ENCODE measurements at regions not wholly inside any gene's neighbourhood (a gene's known extent, or its start where the extent isn't known, plus 50 kb on each side); places are given as distances from the start of the nearest gene placed in this dataset.
"Not testable (repeated sequence)": the region's sequence is repeated elsewhere in the genome, so short reads cannot be mapped to it uniquely, and the experiment has no call there.

- DNase-seq, result no peak
These were observed 226.7 kb upstream of the NPY start for GRCh38 chr7:24057243-24057642.

DNA sequence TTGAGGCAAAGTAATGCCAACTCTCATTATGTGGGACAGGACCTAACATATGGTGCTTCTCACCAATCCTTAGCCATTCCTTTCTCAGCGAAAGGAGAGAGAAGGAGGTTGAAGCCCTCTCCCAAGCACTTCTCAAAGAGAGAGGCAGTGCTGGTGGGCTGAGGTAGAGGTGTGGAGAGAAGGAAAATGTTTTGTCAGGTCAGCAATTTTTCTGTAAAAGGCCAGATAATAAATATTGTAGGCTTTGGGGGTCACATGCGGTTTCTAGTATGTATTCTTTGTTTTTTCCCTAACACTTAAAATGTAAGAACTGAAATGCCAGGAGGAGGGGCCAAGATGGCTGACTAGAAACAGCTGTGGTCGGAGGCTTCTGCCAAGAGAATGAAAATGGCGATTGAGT lies 225.0 kb upstream of the NPY start:
- DNase-seq, result no peak

DNA sequence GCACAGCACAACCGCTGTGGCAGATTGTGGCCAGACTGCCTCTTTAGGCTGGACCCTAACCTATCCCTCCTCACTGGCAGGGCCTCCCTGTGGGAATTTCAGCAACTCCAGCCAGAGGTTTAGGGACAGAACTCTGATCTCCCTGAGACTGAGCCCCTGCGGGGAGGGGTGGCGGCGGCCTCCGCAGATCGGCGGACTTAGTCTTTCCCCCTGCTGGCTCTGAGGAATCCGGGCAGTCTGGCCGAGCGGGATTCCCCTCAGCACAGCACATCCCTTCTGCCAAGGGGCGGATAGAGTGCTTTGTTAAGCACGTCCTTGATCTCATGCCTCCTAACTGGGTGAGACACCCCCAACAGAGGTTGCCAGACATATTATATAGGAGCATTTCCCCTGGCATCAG lies 224.2 kb upstream of the NPY start:
- no peak for DNase-seq

DNA sequence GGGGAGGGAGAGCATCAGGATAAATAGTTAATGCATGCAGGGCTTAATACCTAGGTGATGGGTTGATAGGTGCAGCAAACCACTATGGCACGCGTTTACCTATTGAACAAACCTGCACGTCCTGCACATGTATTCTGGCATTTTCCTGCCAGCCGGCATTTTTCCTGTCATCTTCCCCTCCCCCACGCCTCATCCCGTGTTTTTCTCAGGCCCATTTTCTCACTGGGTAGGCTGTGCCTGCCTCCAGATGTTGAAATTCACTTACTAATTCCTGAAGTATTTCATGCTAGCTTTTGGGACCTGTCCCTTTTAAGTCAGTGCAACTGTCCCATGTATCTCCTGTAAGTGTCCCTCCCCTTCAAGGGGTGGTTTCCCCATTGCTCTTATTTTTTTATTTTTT lies 220.3 kb upstream of the NPY start:
- no peak for DNase-seq

DNA sequence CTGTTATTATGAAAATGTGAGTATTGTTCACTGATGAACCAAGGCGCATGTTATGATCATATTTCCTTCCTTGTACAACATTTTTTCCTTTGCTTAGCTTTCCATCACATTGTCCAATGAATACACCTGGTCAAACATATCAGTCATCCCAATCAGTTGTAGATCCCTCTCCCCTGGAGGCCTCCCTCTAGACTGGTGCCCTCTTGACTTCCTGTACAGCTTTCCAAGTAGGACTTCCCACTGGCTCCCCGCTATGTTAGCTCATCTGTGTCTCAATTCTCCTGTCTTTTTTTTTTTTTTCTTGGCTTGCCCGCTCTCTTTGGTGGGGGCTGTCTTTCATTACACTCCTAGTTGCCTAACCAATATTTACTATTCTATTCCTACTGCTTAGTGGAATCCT lies 214.2 kb upstream of the NPY start:
- DNase-seq, result no peak

DNA sequence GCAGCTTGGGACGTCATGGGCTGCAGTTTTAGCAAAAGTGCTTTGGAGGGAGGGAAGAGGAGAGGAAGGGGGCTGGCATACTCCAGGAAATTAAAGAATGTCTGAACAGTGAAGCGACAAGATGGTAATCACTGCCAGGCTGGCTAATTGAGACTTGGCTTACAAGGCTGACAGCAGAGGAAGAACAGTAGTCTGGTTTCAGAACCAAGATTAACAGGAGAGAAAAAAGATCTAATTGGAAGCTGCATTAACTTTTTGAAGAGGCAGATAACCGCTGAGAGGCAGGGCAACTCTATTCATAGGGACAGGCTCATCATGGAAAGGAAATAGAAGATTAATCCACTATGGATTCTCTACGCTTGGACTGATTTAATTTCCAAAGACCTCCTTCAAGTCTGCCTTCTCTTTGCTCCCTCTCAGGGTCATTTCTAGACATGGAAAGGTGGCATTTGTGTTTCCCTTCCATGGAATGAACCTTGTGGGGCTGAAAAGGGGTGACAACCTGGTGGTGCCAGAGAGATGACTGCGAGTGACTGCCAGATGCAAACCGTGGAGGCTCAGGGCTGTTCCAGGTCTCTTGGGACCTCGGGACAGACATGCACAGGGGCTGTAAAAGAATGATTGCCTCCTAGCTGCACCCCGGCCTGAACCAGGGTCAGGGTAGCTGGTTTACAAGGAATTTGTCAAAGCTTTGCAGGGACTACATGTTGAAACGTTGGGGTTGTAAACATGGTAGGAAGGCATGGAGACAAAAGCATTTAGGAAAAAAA lies 210.2 kb upstream of the NPY start:
- DNase-seq, result no peak

DNA sequence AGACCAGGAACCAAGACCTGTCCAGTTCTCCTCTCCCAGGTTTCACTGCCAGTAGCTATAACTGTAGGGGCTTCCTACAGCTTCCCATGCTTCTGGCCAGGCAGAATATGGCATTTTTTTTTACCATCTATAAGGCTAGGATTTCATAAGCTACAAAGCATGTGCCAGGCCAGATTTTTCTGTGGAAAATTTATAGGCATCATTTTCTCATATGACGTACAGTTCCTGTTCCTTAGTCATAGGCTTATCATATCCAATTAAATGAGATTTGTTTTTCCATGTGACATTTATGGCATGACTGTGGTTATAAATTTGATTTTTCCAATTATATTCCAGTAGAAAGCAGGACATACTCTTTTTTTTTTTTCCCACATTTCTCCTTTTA lies 208.6 kb upstream of the NPY start:
- DNase-seq, result no peak

- no peak for DNase-seq
These were observed 201.2 kb upstream of the NPY start for GRCh38 chr7:24082826-24083225.

GRCh38 chr7:24102988-24103387 lies 181.0 kb upstream of the NPY start:
- no peak for DNase-seq

- no peak for DNase-seq
These were observed 175.0 kb upstream of the NPY start for GRCh38 chr7:24108906-24109376.

DNA sequence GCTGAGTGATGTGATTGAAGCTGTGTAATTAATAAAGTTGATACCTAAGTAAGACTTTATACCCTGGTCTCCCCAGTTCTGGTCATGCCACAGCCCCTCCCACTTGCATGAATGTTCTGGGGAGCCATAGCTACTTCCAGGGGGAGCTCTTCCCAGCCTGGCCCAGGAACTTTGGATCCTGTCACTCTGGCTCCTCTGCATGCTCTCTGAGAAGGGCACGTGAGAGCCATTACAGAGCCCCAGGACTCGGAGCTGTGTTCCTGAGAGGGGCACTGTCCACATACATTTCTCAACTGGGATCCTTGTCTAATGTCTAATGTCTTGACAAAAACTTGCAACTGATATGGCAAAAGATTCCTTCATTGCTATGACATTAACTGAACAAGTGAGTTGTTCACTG lies 173.9 kb upstream of the NPY start:
- DNase-seq, result no peak

DNA sequence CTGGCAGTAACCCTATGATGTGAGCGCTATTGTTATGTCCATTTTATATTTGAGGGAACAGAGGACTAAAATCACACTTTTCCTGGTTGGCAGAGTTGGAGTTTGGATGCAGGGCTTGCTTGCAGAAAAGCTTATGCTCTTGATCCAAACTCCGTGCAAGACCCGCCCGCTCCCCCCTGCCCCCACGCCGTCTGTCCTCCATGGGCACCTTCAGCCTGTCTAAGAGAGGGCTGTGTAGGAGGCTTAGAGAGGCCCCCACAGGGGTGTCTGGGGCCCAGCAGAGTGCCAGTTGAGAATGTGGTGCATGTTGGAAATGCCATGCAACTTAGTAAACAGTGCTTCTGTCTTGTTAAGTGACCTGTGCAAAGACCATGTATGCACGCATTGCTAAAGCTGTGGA lies 170.5 kb upstream of the NPY start:
- DNase-seq, result no peak

- no peak for DNase-seq
These were observed 168.3 kb upstream of the NPY start for GRCh38 chr7:24115661-24116060.

GRCh38 chr7:24117903-24118499 lies 166.0 kb upstream of the NPY start:
- not testable (repeated sequence) for DNase-seq

GRCh38 chr7:24119852-24120251 lies 164.1 kb upstream of the NPY start:
- no peak for DNase-seq

GRCh38 chr7:24123076-24123475 lies 160.9 kb upstream of the NPY start:
- no peak for DNase-seq

GRCh38 chr7:24125765-24126164 lies 158.2 kb upstream of the NPY start:
- DNase-seq, result no peak

GRCh38 chr7:24127930-24128329 lies 156.1 kb upstream of the NPY start:
- no peak for DNase-seq

- no peak for DNase-seq
These were observed 154.4 kb upstream of the NPY start for GRCh38 chr7:24129597-24129996.

- DNase-seq, result no peak
These were observed 153.4 kb upstream of the NPY start for GRCh38 chr7:24130631-24131030.

DNA sequence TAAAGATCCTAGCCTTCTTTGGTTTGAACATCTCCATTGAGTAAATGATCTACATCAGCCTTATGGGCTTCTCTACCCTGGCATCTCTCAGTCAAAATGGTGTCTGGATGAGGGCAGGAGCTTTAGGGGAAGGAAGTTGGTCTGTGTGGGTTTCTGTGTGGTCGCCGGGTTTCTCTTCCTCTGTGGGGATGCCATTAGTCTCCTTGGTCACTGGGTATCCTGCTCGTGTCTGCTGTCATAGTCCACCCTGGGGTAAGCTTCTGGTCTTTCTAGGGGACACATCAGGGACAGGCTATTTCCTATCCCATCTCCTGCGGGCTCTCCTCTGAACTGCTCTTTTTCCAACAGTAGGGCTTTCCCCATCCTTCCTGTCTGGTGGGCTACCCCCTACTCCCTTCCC lies 150.3 kb upstream of the NPY start:
- DNase-seq, result no peak

DNA sequence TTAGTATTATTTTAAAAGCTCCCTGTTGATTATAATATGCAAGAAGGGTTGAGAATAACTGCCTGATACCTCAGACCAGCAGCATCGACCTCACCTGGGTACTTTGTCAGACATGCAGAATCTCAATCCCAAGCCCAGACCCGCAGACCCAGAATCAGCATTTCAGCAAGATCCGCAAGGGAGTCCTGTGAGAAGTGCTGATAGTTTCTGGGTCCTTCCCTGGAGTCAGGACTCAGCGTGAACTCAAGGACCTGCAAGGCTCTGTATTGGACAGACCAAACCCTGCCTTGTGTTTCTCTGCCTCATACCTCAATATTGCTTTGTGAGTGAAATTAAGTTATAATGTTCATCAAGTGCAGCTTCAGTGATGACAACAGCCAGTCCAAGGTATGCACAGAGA lies 149.5 kb upstream of the NPY start:
- no peak for DNase-seq

DNA sequence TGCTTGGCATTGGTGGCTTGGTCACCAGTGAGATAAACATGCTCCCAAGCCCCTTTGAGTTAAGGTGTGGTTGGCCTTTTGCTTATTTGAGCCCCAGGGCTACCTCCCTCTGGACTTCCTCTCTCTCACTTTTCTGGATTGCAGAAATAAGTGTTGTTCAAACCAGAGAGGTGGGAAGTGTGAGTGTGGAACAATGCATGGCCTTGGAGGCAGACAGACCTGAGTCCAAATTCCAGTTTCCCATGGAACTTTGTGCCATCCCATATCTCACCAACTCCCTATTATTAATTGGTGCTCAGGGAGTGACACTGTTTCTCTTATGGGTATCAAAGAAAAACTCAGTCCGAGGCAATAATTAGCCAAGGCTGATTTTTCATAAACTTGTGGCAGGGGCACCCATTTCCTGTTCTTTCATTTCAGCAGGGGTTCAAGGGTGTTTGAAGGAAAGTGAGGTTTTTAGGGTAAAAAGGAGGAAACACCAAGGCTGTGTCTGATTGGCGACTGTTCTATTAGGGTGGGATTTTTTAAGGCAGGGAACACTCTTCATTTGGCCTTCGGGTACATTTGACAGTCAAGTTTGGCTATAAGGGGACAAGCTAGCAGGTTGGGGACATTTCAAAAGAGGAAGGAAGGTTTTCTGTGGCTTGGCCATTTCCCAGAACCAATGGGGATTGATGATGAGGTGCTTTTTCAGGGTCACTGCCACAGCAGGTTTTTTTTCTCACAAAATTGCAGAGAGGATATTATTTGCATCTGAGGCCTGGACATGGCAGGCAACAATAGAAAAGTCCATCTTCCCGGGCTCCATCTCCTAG lies 148.8 kb upstream of the NPY start:
- DNase-seq, result no peak

DNA sequence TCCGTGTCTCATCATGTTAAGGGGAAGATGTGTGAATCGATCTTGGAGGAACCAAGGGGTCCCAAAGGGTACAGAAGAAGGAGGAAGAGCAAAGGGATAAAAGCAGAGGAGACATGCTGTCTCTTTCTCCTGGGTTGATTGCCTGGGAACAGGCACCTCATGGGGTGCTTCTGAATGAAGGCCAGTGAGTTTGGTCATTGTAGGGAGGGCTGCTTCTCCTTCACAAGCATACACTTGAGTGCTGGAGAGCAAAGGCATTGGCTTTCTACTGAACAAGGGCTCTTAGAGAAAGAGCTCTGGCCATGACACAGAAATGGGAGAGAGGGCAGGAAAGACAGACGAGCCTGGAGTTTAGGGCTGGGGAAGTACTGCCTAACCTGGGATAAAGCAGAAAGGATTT lies 146.7 kb upstream of the NPY start:
- no peak for DNase-seq

Data from suppressor macrophage (primary cell).